ENCODE measurements at regions not wholly inside any gene's neighbourhood (a gene's known extent, or its start where the extent isn't known, plus 50 kb on each side); places are given as distances from the start of the nearest gene placed in this dataset.

GRCh38 chr19:31995546-31995945 lies 349.9 kb upstream of the ZNF507 start:
- no peak for DNase-seq

- no peak for DNase-seq
These were observed 335.3 kb upstream of the ZNF507 start for GRCh38 chr19:32010071-32010470.

DNA sequence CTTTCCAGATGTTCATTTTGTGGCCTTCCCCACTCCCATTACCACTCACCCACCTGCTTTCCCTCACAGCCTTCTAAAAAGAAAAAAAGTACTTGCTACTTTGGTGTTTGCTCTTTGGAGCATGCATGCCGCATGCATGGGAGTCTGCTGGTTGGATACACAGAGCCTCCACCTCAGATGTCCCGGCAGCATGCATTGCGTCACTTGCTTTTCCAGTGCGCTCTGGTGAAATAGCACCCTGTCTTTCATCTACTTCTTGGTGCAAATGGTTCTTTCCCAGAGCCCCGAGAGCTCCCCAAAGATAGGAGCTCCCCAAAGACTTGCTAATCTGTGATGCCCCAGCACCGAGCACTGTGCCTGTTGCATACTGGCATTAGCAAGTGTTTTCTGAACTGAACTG lies 333.2 kb upstream of the ZNF507 start:
- DNase-seq = no peak

GRCh38 chr19:32012886-32013631 lies 332.4 kb upstream of the ZNF507 start:
- peak; percentile 1 for DNase-seq

DNA sequence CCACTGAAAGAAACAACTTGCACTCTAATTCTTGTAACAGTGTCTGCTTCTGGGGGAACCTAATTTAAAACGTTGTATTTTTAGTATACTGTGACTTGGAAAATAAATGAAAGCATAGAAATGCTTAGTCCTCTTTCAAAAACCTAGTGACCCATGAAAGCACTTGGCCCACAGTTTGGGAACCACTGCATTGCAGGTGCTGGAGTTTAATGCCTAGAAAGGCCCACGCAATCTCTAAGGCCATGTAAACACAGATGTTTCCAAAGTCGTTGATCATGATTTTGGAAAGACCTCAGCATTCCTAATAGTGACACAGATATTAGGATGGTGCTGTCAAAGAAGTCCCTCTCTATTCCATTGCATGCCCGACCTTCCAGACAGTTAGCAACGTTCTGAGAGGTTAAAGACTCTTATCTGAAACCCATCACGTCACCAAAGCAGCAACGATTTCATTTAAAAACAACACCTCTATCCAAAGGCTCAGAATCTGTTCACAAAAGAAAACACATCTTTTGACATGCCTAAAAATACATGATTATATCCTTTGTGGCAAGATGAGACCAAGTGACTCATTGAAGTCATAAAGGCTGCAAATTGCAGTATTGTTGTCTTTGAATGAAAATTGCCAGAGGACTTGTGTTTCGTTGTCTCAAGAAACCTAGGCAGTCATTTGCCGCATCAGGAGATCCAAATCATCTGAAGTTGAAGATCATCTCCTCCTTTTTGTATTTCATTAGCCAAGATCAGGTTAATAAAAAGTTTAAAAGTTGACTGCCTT lies 328.0 kb upstream of the ZNF507 start:
- no peak for DNase-seq

DNA sequence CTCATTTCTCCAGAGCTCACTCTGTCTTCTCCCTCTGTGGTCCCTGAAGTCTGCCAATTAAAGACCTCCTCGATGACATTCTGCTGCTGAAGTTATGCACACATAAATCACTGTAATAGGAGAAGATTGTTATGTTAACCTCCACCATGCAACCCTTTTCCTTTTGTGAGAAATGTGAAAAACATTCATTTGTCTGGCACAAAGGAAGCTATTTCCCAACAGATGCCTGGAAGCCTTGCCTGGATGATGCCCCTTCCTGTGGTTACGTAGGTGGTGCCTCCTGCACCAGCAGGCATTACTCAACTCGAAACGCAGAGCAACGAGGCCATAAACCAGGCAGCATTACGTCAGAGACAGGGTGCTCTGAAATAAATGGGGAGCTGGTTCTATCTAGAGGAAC lies 327.4 kb upstream of the ZNF507 start:
- peak; percentile 77 for DNase-seq

DNA sequence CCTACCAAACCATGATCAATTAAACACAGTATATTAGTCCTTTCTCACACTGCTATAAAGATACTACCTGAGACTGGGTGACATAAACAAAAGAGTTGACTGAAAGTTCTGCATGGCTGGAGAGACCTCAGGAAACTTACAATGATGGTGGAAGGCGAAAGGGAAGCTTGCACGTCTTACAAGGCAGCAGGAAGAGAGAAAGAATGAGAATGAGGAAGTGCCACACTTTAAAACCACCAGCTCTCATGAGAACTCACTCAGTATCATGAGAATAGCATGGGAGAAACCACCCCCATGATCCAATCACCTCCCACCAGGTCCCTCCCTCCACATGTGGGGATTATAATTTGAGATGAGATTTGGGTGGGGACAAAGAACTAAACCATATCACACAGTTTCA lies 324.9 kb upstream of the ZNF507 start:
- no peak for DNase-seq

DNA sequence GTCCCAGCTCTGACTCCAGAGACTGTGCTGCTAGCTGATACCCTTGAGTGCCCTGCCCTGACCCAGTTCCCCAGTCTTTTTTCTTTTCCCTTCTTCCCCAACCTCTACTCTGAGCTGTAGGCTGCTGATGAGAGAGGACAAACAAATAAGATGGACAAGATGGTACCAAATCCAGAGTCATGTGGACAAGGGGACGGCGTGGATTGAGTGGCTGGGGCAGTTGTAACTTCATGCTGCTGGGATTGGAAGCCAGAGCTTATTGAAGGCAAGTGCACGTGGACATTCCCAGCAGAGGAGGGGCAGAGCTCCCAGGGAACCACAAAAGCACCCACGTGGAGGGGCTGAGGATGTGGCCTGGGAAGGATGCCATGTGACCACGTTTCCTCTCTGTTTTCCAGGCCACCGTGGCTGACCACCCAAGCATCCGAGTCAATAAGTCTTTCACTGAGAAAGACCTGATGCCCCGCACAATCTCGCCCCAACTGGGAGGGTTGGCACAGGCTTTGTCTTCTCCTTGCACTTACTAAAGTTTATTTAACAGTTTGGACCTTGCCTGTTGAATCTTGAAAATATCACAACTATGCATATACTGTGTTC lies 323.3 kb upstream of the ZNF507 start:
- no peak for DNase-seq

DNA sequence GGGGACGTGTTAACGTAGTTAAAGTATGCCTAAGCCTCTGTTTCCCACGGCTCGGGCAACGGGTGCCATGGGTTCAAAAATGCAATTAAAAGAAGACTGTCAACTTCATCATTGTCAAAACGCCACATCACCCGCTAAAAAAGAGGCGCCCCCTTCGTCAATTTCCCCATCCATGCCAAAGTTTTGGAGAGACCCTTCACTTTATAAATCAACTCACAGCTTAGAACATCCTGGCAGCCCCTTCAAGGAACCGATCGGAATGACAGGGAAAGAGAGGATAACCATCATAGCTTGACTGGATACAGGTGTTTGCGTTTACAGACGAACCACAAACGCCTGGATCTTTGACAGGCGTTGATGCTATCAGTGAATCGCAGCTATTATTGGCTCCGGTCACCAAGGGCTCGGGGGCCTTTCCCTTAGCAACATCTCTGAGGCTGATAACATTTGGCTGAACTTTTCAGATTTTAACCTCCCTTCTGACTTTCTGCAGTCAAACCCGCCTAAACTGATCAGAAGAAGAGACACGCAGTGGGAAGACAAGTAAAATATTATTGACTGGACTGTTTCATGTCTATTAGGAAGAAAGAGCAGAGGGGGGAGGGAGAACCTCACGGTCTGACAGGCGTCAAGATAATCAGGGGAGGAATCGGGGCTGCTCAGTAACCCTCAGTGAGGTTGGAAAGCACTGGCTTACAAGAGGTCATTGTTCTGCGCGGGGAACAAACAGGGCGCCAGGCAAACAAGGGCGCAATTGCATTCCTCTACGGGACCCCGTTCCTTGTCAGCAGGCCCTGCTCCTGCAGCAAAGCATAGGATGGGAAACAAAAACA lies 322.5 kb upstream of the ZNF507 start:
- DNase-seq = no peak

- no peak for DNase-seq
These were observed 321.9 kb upstream of the ZNF507 start for GRCh38 chr19:32023564-32023832.

DNA sequence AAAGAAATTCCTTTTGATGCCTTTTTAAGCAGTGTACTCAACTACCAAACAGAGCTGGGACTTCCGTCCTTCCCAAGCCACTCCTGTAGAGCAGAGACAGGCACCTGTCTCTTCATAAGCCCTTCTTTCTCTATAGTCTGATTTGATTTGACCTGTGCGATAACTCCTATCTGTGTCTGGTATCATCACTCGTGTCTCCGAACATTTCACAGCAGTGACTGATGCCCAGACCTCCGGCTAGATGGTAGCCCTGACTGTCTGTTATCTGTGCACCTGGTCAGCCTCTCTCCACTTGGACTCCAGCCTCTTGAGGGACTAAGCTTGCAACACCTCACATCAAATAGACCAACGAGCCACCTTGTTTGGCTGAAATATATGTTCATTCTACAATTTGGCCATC lies 316.2 kb upstream of the ZNF507 start:
- no peak for DNase-seq

GRCh38 chr19:32032561-32032960 lies 312.8 kb upstream of the ZNF507 start:
- DNase-seq = no peak

DNA sequence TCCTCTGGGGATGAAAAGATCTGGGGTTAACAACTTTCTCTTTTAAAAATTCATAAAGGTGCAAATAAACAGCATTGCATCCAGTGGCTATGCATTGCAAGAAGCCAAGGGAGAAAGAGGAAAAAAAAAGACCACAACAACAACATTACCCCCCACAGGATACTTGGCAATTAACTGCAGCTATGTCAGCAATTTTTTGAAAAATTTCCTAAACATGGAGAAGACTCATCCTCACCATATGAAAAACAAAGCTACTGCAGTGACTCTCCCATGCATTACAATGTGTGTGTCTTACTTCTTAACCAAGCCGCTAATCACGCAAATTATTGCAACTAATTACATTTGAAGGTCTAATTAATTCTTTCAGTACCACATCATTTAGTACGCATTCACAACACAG lies 309.8 kb upstream of the ZNF507 start:
- no peak for DNase-seq

- DNase-seq = no peak
These were observed 307.1 kb upstream of the ZNF507 start for GRCh38 chr19:32038021-32038920.

DNA sequence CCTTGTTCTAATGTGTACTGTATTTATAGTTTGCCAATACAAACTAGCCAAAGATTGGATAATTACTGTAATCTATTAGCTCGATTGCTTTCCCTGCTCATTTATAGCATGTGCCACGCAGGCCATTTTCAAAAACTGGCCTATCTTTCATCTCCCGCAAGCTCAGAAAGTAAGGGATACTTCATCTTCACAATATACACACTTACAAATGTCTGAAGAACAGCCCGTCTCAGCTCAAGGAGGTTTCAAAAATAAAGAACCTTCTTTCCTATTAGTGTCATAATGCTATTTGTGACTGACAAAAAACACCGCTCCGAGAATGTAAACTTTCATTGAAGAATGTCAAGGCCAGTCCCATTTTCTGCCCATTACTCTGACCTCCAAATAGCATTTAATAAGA lies 306.4 kb upstream of the ZNF507 start:
- no peak for DNase-seq

DNA sequence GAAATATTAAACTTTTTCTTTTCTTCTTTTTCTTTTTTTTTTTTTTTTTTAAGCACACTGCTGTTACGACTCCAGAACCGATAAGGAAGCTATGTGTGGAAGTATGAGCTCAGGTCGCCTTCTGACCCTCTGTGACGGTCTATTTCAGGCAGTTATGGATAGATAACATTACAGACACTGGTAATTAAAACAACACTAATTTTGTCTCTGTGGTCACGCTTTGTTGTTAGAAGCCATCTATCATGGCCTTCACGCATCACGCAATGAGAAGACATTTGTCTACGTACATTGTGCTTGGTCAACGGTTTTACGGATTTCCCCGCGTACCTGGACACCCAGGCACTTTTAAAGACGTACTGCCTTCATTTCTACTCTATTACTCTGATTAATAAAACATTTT lies 306.0 kb upstream of the ZNF507 start:
- DNase-seq = no peak

- no peak for DNase-seq
These were observed 305.2 kb upstream of the ZNF507 start for GRCh38 chr19:32040236-32040635.

GRCh38 chr19:32041681-32042292 lies 303.6 kb upstream of the ZNF507 start:
- peak; percentile 27 for DNase-seq

DNA sequence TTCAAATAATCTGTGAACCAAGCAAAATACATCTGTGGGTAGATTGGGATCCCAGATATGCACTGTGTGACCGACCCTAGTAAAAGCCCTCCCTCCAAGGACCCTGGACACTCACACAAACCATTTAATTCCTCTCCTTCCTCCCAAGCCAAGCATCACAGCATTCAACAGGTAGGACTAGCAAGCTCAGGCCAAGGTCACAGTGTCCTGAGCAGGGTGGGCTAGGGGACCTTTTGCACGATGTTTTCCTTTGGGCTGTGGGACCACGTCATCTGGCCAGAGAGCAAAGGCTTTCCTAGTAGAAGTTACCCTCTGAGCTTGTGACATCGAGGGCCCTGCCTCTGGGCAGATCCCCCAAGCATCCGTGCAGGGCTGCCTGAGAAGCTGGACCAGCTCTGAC lies 297.6 kb upstream of the ZNF507 start:
- DNase-seq = no peak

GRCh38 chr19:32053376-32053775 lies 292.0 kb upstream of the ZNF507 start:
- no peak for DNase-seq

GRCh38 chr19:32053861-32054260 lies 291.5 kb upstream of the ZNF507 start:
- no peak for DNase-seq

GRCh38 chr19:32058131-32058530 lies 287.3 kb upstream of the ZNF507 start:
- no peak for DNase-seq

All from fibroblast of skin of abdomen (primary cell).